ENCODE measurements at regions not wholly inside any gene's neighbourhood (a gene's known extent, or its start where the extent isn't known, plus 50 kb on each side); places are given as distances from the start of the nearest gene placed in this dataset.
A peak's percentile ranks its signal among the peaks of the same experiment; 100 is the strongest.

DNA sequence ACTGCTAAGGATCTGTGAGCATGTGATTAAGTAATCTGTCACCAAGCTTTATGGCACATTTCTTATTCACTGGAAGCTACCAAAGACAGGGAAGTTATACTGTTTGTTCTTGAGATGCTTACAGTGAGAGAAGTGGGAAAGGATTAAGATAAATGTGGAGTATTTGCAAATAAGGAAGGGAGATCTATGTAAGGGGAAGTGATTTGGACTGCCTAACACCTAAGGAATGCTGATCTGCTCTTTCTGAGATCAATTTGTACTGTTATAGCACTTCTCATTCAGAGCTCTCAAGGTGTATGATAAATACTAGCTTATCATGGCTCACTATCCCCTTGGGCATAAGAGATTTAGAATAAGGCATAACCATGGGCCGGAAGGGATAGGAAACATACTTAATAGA is 80.0 kb upstream of the NTRK2 start:
- DNase-seq, result no peak

GRCh38 chr9:84590706-84591105 is 78.8 kb upstream of the NTRK2 start:
- DNase-seq, result no peak

GRCh38 chr9:84592918-84593317 is 76.6 kb upstream of the NTRK2 start:
- DNase-seq, result no peak

DNA sequence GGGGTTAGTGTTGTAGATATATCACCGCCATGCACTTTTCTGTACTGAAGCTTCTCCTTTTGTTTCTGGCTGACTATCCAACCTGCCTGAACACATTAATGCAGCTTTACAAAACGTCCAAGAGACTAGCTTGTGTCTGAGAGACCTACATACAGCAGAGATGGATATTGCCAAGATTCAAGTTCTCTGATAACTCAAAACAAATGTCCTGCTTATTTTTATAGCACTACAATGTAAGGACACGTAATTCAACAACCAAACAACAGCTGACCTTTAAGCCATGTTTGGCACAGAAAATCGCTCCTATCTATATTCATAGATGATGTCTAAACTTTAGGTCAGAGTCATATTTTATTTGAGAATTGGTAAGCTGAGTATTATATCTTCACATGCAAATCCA is 76.2 kb upstream of the NTRK2 start:
- DNase-seq, result no peak

GRCh38 chr9:84597131-84597530 is 72.4 kb upstream of the NTRK2 start:
- DNase-seq, result peak; percentile 44 to 69 (median 63)

GRCh38 chr9:84598921-84599636 is 70.5 kb upstream of the NTRK2 start:
- DNase-seq, result no peak

DNA sequence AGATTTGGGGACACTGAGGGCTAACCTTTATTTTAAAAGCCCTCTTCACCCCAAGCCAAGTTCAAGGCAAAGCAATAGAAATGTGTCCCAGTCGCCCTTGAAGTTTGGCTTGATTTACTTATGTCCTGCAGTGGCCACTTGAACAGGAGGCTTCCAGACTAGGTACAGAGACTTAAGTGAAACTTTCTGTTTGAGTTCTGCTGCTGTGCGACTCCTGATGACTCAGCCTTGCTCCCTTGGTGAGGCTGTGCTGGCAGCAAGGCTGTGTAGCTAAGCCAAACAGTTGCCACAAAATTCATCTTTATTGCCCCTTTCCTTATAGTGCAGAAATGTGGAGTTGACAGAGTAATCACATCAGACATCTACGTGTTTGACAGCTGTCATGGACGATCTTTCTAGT is 68.8 kb upstream of the NTRK2 start:
- DNase-seq, result no peak

GRCh38 chr9:84604223-84604622 is 65.3 kb upstream of the NTRK2 start:
- no peak for DNase-seq

DNA sequence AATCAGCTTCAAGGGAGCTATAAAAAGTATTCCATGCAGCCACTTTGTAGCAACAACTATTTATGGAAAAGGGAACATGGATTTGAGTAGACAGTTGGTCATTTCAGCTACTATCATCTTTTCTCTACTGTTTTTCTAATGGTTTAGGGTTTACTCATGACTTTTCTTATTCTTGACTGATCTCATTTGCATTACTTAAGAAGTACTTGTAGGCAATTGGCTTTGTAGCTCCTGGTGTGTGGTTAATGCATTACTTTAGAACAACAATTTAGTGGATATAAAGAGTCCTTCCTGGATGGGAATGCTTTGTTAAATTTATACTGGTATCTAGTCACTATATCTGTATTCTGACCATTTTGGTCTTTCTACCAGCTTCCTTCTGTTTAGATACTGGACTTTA is 59.8 kb upstream of the NTRK2 start:
- no peak for DNase-seq

GRCh38 chr9:84613431-84613830 is 56.1 kb upstream of the NTRK2 start:
- DNase-seq, result no peak

DNA sequence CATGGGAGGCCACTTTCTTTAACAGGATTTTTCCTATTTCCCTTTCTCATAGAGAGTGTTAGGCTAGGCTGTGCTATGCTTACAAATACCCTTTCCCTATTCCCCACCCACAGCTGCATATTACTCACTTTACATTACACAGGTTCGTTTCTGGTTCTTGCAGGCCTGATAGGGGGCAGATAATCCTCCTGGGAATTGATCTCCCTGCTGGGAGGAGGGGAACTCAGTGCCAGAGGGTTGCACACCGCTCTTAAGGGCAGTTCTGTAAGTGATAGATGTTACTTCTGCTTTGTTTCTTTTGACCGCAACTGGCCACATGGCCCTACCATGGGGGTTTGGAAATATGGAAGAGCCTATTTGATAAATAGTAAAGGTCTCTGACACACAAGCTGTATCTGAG is 54.0 kb upstream of the NTRK2 start:
- DNase-seq, result no peak

DNA sequence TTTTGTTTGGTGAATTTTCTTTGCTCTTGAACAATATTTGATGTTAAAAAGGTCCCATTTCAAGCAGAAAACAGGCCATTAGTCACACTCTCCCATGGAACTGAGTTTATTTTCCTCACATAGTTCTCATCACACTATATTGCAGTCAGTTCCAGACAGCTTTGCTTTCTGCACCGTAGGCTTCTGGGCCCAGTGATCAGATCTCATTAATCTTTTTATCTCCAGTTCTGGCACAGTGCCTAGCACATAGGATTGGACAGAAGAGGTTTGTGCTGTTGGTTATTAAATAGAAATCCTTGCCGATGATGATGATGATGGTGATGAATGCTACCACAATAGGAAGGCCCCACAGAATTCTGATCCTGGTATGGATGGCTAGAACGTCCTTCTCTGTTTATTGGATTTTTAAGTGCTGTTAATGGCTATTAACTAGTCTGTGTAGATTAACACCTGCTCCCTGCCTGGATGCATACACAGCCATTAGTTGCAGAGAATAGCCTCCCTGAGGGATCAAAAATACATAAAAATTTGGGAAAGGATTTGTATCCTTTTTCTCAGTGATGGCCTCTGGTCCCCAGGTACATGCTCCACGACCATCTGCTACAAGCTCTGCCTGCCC is 52.0 kb upstream of the NTRK2 start:
- DNase-seq, result no peak

All from suppressor macrophage treated with lipopolysaccharide for 1 hour (primary cell).